Peyer's patch (tissue), 4 donors: ENCODE measurements at regions not wholly inside any gene's neighbourhood (a gene's known extent, or its start where the extent isn't known, plus 50 kb on each side); places are given as distances from the start of the nearest gene placed in this dataset.

Experiments used
- DNase-seq, 3 donors: peaks; one replicate each; pipeline ENCODE4 v3.0.0-alpha.2; 2017 to 2019
- H3K27ac ChIP-seq, 4 donors: fragments of 200-600 bp; sonication (generic); one replicate each; pipeline ENCODE4 v1.5.1; 2016 to 2019
- H3K27me3 ChIP-seq, 2 donors: fragments of 200-600 bp; sonication (generic); one replicate each; pipeline ENCODE4 v1.5.1; 2019
- H3K36me3 ChIP-seq, 3 donors: fragments of 200-600 bp; sonication (generic); one replicate each; pipeline ENCODE4 v1.5.1; 2016 to 2019
- H3K4me1 ChIP-seq, 4 donors: fragments of 200-600 bp; sonication (generic); one replicate each; pipeline ENCODE4 v1.5.1; 2016 to 2019
- H3K4me3 ChIP-seq, 4 donors: fragments of 200-600 bp; sonication (generic); 1 replicate in 3 of 4; 2 replicates in 1 of 4; pipeline ENCODE4 v1.5.1; 2016 to 2019; ENCODE audit warnings: mild to moderate bottlenecking in 1 of 4
- H3K9me3 ChIP-seq, 4 donors: fragments of 200-600 bp; sonication (generic); one replicate each; pipeline ENCODE4 v1.5.1; 2016 to 2019; ENCODE audit warnings: mild to moderate bottlenecking in 1 of 4
- CTCF ChIP-seq, 6 experiments: fragments of 450-650 bp in 4 of 6; fragments of 200-600 bp in 2 of 6; sonication (generic) in 1 of 6; IDR thresholded peaks; one replicate each; pipeline ENCODE4 v1.5.1; 2017 to 2019; ENCODE audit warnings: antibody characterized with exemption in 6 of 6, mild to moderate bottlenecking in 3 of 6, moderate library complexity in 1 of 6
- POLR2A ChIP-seq, 2 donors: fragments of 450-650 bp; IDR thresholded peaks; one replicate each; pipeline ENCODE4 v1.5.1; 2017; ENCODE audit warnings: antibody characterized with exemption in 2 of 2, mild to moderate bottlenecking in 2 of 2, moderate library complexity in 2 of 2

DNA sequence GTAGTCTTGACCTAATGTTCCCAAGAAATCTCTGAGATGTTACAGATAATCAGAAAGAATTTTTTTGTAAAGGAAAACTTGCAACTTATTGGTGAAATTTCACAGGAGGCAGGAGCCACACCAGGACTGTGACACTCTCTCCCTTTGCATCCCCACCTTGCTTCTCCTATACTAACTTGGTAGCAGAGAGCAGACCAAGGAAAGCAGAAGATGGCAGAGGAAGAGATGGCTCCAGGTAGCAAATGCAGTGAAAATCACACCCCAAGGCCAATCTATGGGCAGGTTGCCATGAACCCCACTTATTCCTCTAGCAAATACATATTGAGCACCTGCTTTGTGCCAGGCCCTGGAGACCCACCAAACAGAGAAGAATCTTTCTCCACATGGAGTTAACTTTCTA is 303.4 kb upstream of the C1orf174 start:
- Histone ChIP-seq H3K4me3 (no peak overlapping the region), H3K27me3 (no peaks in the 10 kb centered on the region), H3K36me3 (no peaks in the 10 kb centered on the region), H3K27ac (no peak overlapping the region), H3K4me1 (no peaks in the 10 kb centered on the region), H3K9me3 (peaks cover 0 to 3% (median 0%) of the 10 kb centered on the region in 4 donors)
- no peak for DNase-seq
- TF ChIP-seq POLR2A (IDR thresholded peaks at IDR 0.05) = no peak
- no peak for TF ChIP-seq CTCF (IDR thresholded peaks at IDR 0.05)

GRCh38 chr1:4207183-4207582 is 307.1 kb upstream of the C1orf174 start:
- H3K27me3 ChIP-seq = no peaks in the 10 kb centered on the region
- no peak for TF ChIP-seq POLR2A (IDR thresholded peaks at IDR 0.05)
- TF ChIP-seq CTCF (IDR thresholded peaks at IDR 0.05) = no peak
- no peak for DNase-seq
- no peak overlapping the region for H3K4me3 ChIP-seq
- peaks cover 0 to 3% (median 0%) of the 10 kb centered on the region in 4 donors for H3K9me3 ChIP-seq
- H3K4me1 ChIP-seq = no peaks in the 10 kb centered on the region
- no peaks in the 10 kb centered on the region for H3K36me3 ChIP-seq
- H3K27ac ChIP-seq = no peak overlapping the region

GRCh38 chr1:4207842-4208692 is 308.0 kb upstream of the C1orf174 start:
- Histone ChIP-seq H3K36me3 (no peaks in the 10 kb centered on the region), H3K27ac (no peak overlapping the region), H3K27me3 (no peaks in the 10 kb centered on the region), H3K4me1 (no peaks in the 10 kb centered on the region), H3K9me3 (peaks cover 0 to 3% (median 0%) of the 10 kb centered on the region in 4 donors), H3K4me3 (no peak overlapping the region)
- no peak for TF ChIP-seq CTCF (IDR thresholded peaks at IDR 0.05)
- TF ChIP-seq POLR2A (IDR thresholded peaks at IDR 0.05) = no peak
- no peak for DNase-seq

DNA sequence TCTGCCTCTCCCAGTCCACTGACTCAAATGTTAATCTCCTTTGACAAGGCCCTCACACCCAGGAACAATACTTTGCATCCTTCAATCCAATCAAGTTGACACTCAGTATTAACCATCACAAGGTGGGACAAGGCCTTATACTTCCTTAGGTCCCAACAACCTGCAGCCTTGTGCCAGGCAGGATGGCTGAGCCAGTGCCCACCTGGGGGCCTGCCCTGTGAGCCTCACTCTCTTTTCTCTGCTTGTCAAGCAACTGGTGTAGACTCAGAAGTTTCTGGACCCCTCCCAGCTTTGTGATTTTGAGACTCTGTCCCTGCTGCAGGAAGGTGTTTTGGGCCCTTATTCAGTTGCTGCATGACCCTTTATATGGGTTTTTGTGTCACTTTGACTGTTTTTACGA is 310.0 kb upstream of the C1orf174 start:
- no peak overlapping the region for H3K4me3 ChIP-seq
- H3K36me3 ChIP-seq = no peaks in the 10 kb centered on the region
- no peak for DNase-seq
- no peaks in the 10 kb centered on the region for H3K4me1 ChIP-seq
- TF ChIP-seq POLR2A (IDR thresholded peaks at IDR 0.05) (no peak), CTCF (IDR thresholded peaks at IDR 0.05) (no peak)
- H3K27ac ChIP-seq = no peak overlapping the region
- H3K27me3 ChIP-seq = no peaks in the 10 kb centered on the region
- H3K9me3 ChIP-seq = peaks cover 0 to under 1% (median 0%) of the 10 kb centered on the region in 4 donors

GRCh38 chr1:4212796-4213195 is 312.7 kb upstream of the C1orf174 start:
- Histone ChIP-seq H3K36me3 (no peaks in the 10 kb centered on the region), H3K4me1 (no peaks in the 10 kb centered on the region), H3K27me3 (no peaks in the 10 kb centered on the region), H3K4me3 (no peak overlapping the region), H3K27ac (no peak overlapping the region), H3K9me3 (no peaks in the 10 kb centered on the region)
- DNase-seq = no peak
- TF ChIP-seq POLR2A (IDR thresholded peaks at IDR 0.05) = no peak
- no peak for TF ChIP-seq CTCF (IDR thresholded peaks at IDR 0.05)
